IMR-90 (cell line): ENCODE measurements at regions not wholly inside any gene's neighbourhood (a gene's known extent, or its start where the extent isn't known, plus 50 kb on each side); places are given as distances from the start of the nearest gene placed in this dataset.
A peak's percentile ranks its signal among the peaks of the same experiment; 100 is the strongest.

ENCODE experiments used
- ATAC-seq: fragments of 200-7000 bp; cut with Tn5 transposase; 2 replicates; pipeline ENCODE4 v1.9.1; 2020; ENCODE audit warnings: low read depth, mild to moderate bottlenecking, moderate library complexity
- BruUV-seq: library from RNA; stranded (reverse); fragments of 400-500 nt; replicated peaks from 2 replicates; lab custom pipeline; 2021; lab: Mats Ljungman, UMichigan
- CTCF ChIA-PET: fragments of 300-600 bp; formaldehyde crosslinking; extraction: SDS; loops from one replicate; lab custom pipeline; 2021; ENCODE audit warnings: antibody characterized with exemption; lab: Yijun Ruan, JAX
- POLR2A ChIA-PET: fragments of 300-600 bp; sonication (Branson Sonifier 250); formaldehyde crosslinking; loops from one replicate; lab custom pipeline; 2022; ENCODE audit warnings: antibody characterized with exemption; ENCODE audit not compliant: unreplicated experiment; lab: Charles Lee
- DNase-seq: peaks from one replicate; pipeline ENCODE4 v3.0.0; 2013
- H2AFZ ChIP-seq: replicated peaks from 2 replicates; pipeline ENCODE3; 2013; ENCODE audit warnings: low read length, mild to moderate bottlenecking; ENCODE audit not compliant: poor library complexity
- H2AK5ac ChIP-seq: 2 replicates; pipeline ENCODE4 v1.6.1; 2013; ENCODE audit warnings: low read depth, low read length, inconsistent platforms
- H2AK9ac ChIP-seq: replicated peaks from 2 replicates; pipeline ENCODE3; 2013; ENCODE audit warnings: mild to moderate bottlenecking, low read depth, low read length, moderate library complexity; ENCODE audit not compliant: poor library complexity
- H2BK120ac ChIP-seq: 2 replicates; pipeline ENCODE4 v1.6.1; 2013; ENCODE audit warnings: low read depth, low read length, inconsistent platforms
- H2BK15ac ChIP-seq: 3 replicates; pipeline ENCODE4 v1.6.1; 2013; ENCODE audit warnings: low read depth, low read length, inconsistent platforms
- H2BK20ac ChIP-seq: 2 replicates; pipeline ENCODE4 v1.6.1; 2013; ENCODE audit warnings: low read depth, mild to moderate bottlenecking, inconsistent platforms, low read length, moderate library complexity
- H2BK5ac ChIP-seq: 2 replicates; pipeline ENCODE4 v1.6.1; 2013; ENCODE audit warnings: mild to moderate bottlenecking, low read depth, low read length, inconsistent platforms; ENCODE audit not compliant: poor library complexity, severe bottlenecking
- H3K14ac ChIP-seq: replicated peaks from 2 replicates; pipeline ENCODE4 v1.6.1; 2013; ENCODE audit warnings: low read depth, low read length, inconsistent platforms
- H3K18ac ChIP-seq: 2 replicates; pipeline ENCODE4 v1.6.1; 2013; ENCODE audit warnings: low read depth, low read length, control low read depth
- H3K23ac ChIP-seq: 2 replicates; pipeline ENCODE4 v1.6.1; 2013; ENCODE audit warnings: low read depth, low read length, inconsistent platforms
- H3K27ac ChIP-seq: 2 replicates; pipeline ENCODE4 v1.5.1; 2013; ENCODE audit warnings: mild to moderate bottlenecking, control low read depth, low read length; ENCODE audit not compliant: insufficient read depth
- H3K27me3 ChIP-seq: 2 replicates; pipeline ENCODE4 v1.6.1; 2013; ENCODE audit warnings: low read length; ENCODE audit not compliant: control insufficient read depth, insufficient read depth
- H3K36me3 ChIP-seq: 2 replicates; pipeline ENCODE4 v1.6.1; 2013; ENCODE audit warnings: low read length, mixed read lengths; ENCODE audit not compliant: control insufficient read depth, insufficient read depth
- H3K4ac ChIP-seq: 2 replicates; pipeline ENCODE4 v1.6.1; 2013; ENCODE audit warnings: low read depth, low read length, inconsistent platforms
- H3K4me1 ChIP-seq: 2 replicates; pipeline ENCODE4 v1.6.1; 2013; ENCODE audit warnings: low read length, mixed read lengths; ENCODE audit not compliant: control insufficient read depth, insufficient read depth
- H3K4me2 ChIP-seq: 2 replicates; pipeline ENCODE4 v1.6.1; 2013; ENCODE audit warnings: low read depth, mild to moderate bottlenecking, control low read depth, low read length, moderate library complexity
- H3K4me3 ChIP-seq: 2 replicates; pipeline ENCODE4 v1.5.1; 2013; ENCODE audit warnings: low read depth, mild to moderate bottlenecking, control low read depth, low read length, moderate library complexity; ENCODE audit not compliant: insufficient read depth
- H3K56ac ChIP-seq: 2 replicates; pipeline ENCODE4 v1.6.1; 2013; ENCODE audit warnings: low read length, inconsistent platforms; ENCODE audit not compliant: insufficient read depth; ENCODE audit errors: extremely low read depth
- H3K79me1 ChIP-seq, 2 experiments: 2 replicates each; pipeline ENCODE4 v1.6.1; 2013; ENCODE audit warnings: low read length in 2 of 2, inconsistent platforms in 1 of 2, low read depth in 1 of 2
- H3K9ac ChIP-seq: 2 replicates; pipeline ENCODE4 v1.6.1; 2013; ENCODE audit warnings: low read depth, low read length, control low read depth
- H3K9me1 ChIP-seq: 2 replicates; pipeline ENCODE4 v1.6.1; 2013; ENCODE audit warnings: low read length, inconsistent platforms; ENCODE audit not compliant: insufficient read depth
- H3K9me3 ChIP-seq: 2 replicates; pipeline ENCODE4 v1.6.1; 2013; ENCODE audit warnings: low read length; ENCODE audit not compliant: control insufficient read depth, insufficient read depth
- H4K20me1 ChIP-seq: 2 replicates; pipeline ENCODE4 v1.6.1; 2013; ENCODE audit warnings: low read length, inconsistent platforms; ENCODE audit not compliant: insufficient read depth
- H4K5ac ChIP-seq: 2 replicates; pipeline ENCODE4 v1.6.1; 2013; ENCODE audit warnings: mild to moderate bottlenecking, low read depth, low read length, control low read depth
- H4K8ac ChIP-seq, 2 experiments: 2 replicates each; pipeline ENCODE4 v1.6.1; 2013; ENCODE audit warnings: low read depth in 2 of 2, low read length in 2 of 2, control low read depth in 1 of 2, inconsistent platforms in 1 of 2
- H4K91ac ChIP-seq: 2 replicates; pipeline ENCODE4 v1.6.1; 2013; ENCODE audit warnings: low read depth, low read length, inconsistent platforms; ENCODE audit not compliant: insufficient read depth
- BHLHE40 ChIP-seq: fragments of 150-350 bp; IDR thresholded peaks from 2 replicates; pipeline ENCODE4 v1.6.1; 2016; ENCODE audit warnings: mild to moderate bottlenecking, low read depth, low read length
- CEBPB ChIP-seq: IDR thresholded peaks from 2 replicates; pipeline ENCODE4 v1.6.1; 2012; ENCODE audit warnings: low read depth, low read length, improper control_type of control experiment
- ELK1 ChIP-seq: fragments of 150-350 bp; IDR thresholded peaks from 2 replicates; pipeline ENCODE4 v1.6.1; 2016; ENCODE audit warnings: low read depth, mild to moderate bottlenecking, low read length, moderate library complexity, borderline replicate concordance
- FOS ChIP-seq: fragments of 150-350 bp; IDR thresholded peaks from 2 replicates; pipeline ENCODE4 v1.6.1; 2016; ENCODE audit warnings: low read depth, low read length
- RAD21 ChIP-seq: IDR thresholded peaks from 2 replicates; pipeline ENCODE4 v1.6.1; 2012; ENCODE audit warnings: low read length, improper control_type of control experiment
- SMC3 ChIP-seq: fragments of 150-350 bp; IDR thresholded peaks from 2 replicates; pipeline ENCODE4 v1.6.1; 2016; ENCODE audit warnings: low read depth, mild to moderate bottlenecking, antibody characterized with exemption, low read length, moderate library complexity
- USF2 ChIP-seq: fragments of 150-350 bp; IDR thresholded peaks from 2 replicates; pipeline ENCODE4 v1.6.1; 2017; ENCODE audit warnings: mild to moderate bottlenecking, antibody characterized with exemption, low read length, low read depth
- WGBS, 2 experiments: methylation state at CpG; one replicate each; pipeline versions ENCODE4 v1.1.5 to v1.1.7; 2013; ENCODE audit warnings: missing lambda C conversion rate in 2 of 2; ENCODE audit not compliant: insufficient read length in 1 of 2; ENCODE audit errors: extremely low coverage in 2 of 2; 5-methylcytosine and 5-hydroxymethylcytosine counted together
- dilution Hi-C: fragments of 300-500 bp; cut with HindIII; formaldehyde crosslinking; loops from one replicate; pipeline ENCODE4 v1.14.3; 2018; ENCODE audit warnings: low sequenced_read_pairs; ENCODE audit not compliant: unreplicated experiment
- in situ Hi-C: fragments of 300-500 bp; cut with MboI; formaldehyde crosslinking; loops from 3 replicates; pipeline ENCODE4 v1.14.3; 2019; ENCODE audit warnings: low sequenced_read_pairs, inconsistent platforms, mixed read lengths
- intact Hi-C: fragments of 100-400 bp; cut with micrococcal nuclease; formaldehyde crosslinking; loops from 2 replicates; pipeline ENCODE4 v1.10.0; 2022

GRCh38 chr14:89578156-89578555 lies 161.1 kb upstream of the FOXN3 start:
- no peak overlapping the region for H3K9ac ChIP-seq
- no peak overlapping the region for H4K5ac ChIP-seq
- ChIA-PET POLR2A (no interaction called here), CTCF (no interaction called here)
- TF ChIP-seq CEBPB (peak; percentile 15; the same call in 1 of the 2 replicates), FOS (no peak), ELK1 (no peak), SMC3 (no peak), RAD21 (no peak), USF2 (no peak), BHLHE40 (0 out of 2 replicates have a peak, but pooled peaks have one; percentile 25)
- H3K23ac ChIP-seq, result no peak overlapping the region
- no peaks in the 10 kb centered on the region for H3K9me3 ChIP-seq
- WGBS, 2 experiments, result 48% methylated on average over 4 of the region's 4 CpGs; no CpG with 5 or more reads in 1 of the 2 experiments
- no peak overlapping the region for H2AFZ ChIP-seq
- no peak overlapping the region for H2BK20ac ChIP-seq
- peaks cover 8% of the 10 kb centered on the region; the same call in 1 of the 2 replicates for H3K36me3 ChIP-seq
- peaks cover 33 to 47% of the 10 kb centered on the region in 2 experiments for H3K79me1 ChIP-seq
- in situ Hi-C loops (no loop called here), dilution Hi-C loops (no loop called here), intact Hi-C loops (no loop called here)
- H4K20me1 ChIP-seq, result peaks cover 4% of the 10 kb centered on the region
- H3K4me3 ChIP-seq, result no peak overlapping the region
- no TSS peak for BruUV-seq
- H3K18ac ChIP-seq, result no peak overlapping the region
- H3K4me1 ChIP-seq, result peaks cover 9% of the 10 kb centered on the region
- ATAC-seq, result peak; percentile 82
- H4K8ac ChIP-seq, result no peak overlapping the region
- no peak overlapping the region for H2BK5ac ChIP-seq
- H4K91ac ChIP-seq, result no peak overlapping the region
- H2AK9ac ChIP-seq, result no peak overlapping the region
- H2BK120ac ChIP-seq, result no peak overlapping the region
- H3K56ac ChIP-seq, result no peak overlapping the region
- peaks cover 6% of the 10 kb centered on the region; the same call in 1 of the 2 replicates for H3K9me1 ChIP-seq
- H2BK15ac ChIP-seq, result no peak overlapping the region
- H3K27me3 ChIP-seq, result no peaks in the 10 kb centered on the region
- H3K4me2 ChIP-seq, result peak overlapping the region; percentile 5; the same call in 1 of the 2 replicates
- peak; percentile 71 for DNase-seq
- H2AK5ac ChIP-seq, result no peak overlapping the region
- no peak overlapping the region for H3K27ac ChIP-seq
- no peak overlapping the region for H3K4ac ChIP-seq
- H3K14ac ChIP-seq, result no peak overlapping the region
